H9 (cell line): ENCODE measurements at regions not wholly inside any gene's neighbourhood (a gene's known extent, or its start where the extent isn't known, plus 50 kb on each side); places are given as distances from the start of the nearest gene placed in this dataset.
A peak's percentile ranks its signal among the peaks of the same experiment; 100 is the strongest.

Experiments
- DNase-seq: peaks from one replicate; pipeline ENCODE4 v3.0.0-alpha.2; 2017
- H2AFZ ChIP-seq: one replicate; pipeline ENCODE4 v1.6.1; 2013; ENCODE audit warnings: mild to moderate bottlenecking, low read length, control low read depth, moderate library complexity
- H2AK5ac ChIP-seq: 2 replicates; pipeline ENCODE4 v1.6.1; 2013; ENCODE audit warnings: low read length, control low read depth, mixed read lengths; ENCODE audit not compliant: insufficient read length
- H2BK120ac ChIP-seq: one replicate; pipeline ENCODE4 v1.6.1; 2013; ENCODE audit warnings: low read depth, mild to moderate bottlenecking, low read length, control low read depth, inconsistent platforms; ENCODE audit not compliant: poor library complexity, severe bottlenecking
- H2BK12ac ChIP-seq: 2 replicates; pipeline ENCODE4 v1.6.1; 2013; ENCODE audit warnings: low read length, control low read depth, mixed read lengths, low read depth; ENCODE audit not compliant: insufficient read length
- H2BK15ac ChIP-seq: 2 replicates; pipeline ENCODE4 v1.6.1; 2013; ENCODE audit warnings: low read depth, low read length, control low read depth
- H2BK20ac ChIP-seq: one replicate; pipeline ENCODE4 v1.6.1; 2013; ENCODE audit warnings: low read depth, mild to moderate bottlenecking, low read length, control low read depth, inconsistent platforms; ENCODE audit not compliant: poor library complexity, severe bottlenecking
- H2BK5ac ChIP-seq: 2 replicates; pipeline ENCODE4 v1.6.1; 2013; ENCODE audit warnings: low read length, control low read depth, mixed read lengths; ENCODE audit not compliant: insufficient read length
- H3K14ac ChIP-seq: 2 replicates; pipeline ENCODE4 v1.6.1; 2013; ENCODE audit warnings: low read length, control low read depth; ENCODE audit not compliant: insufficient read depth
- H3K18ac ChIP-seq: 2 replicates; pipeline ENCODE4 v1.6.1; 2013; ENCODE audit warnings: low read depth, mild to moderate bottlenecking, mixed read lengths, low read length, control low read depth; ENCODE audit not compliant: insufficient read length
- H3K23ac ChIP-seq: 2 replicates; pipeline ENCODE4 v1.6.1; 2013; ENCODE audit warnings: low read length, control low read depth, mixed read lengths, low read depth; ENCODE audit not compliant: insufficient read length
- H3K23me2 ChIP-seq: 2 replicates; pipeline ENCODE4 v1.6.1; 2013; ENCODE audit warnings: low read depth, mild to moderate bottlenecking, mixed read lengths, low read length, control low read depth; ENCODE audit not compliant: insufficient read length, poor library complexity, severe bottlenecking
- H3K27ac ChIP-seq: 2 replicates; pipeline ENCODE4 v1.5.1; 2013; ENCODE audit warnings: low read length, control low read depth, mixed read lengths, low read depth; ENCODE audit not compliant: insufficient read length
- H3K27me3 ChIP-seq: 2 replicates; pipeline ENCODE4 v1.6.1; 2013; ENCODE audit warnings: low read length, control low read depth, inconsistent platforms; ENCODE audit not compliant: insufficient read depth
- H3K4ac ChIP-seq: 2 replicates; pipeline ENCODE4 v1.6.1; 2013; ENCODE audit warnings: low read depth, mild to moderate bottlenecking, control low read depth, inconsistent platforms, low read length, moderate library complexity
- H3K4me1 ChIP-seq: 2 replicates; pipeline ENCODE4 v1.6.1; 2013; ENCODE audit warnings: low read length, control low read depth, inconsistent platforms; ENCODE audit not compliant: insufficient read depth
- H3K4me2 ChIP-seq: 2 replicates; pipeline ENCODE4 v1.6.1; 2013; ENCODE audit warnings: low read length, control low read depth, mixed read lengths; ENCODE audit not compliant: insufficient read length, insufficient read depth
- H3K56ac ChIP-seq: 2 replicates; pipeline ENCODE4 v1.6.1; 2013; ENCODE audit warnings: low read depth, mild to moderate bottlenecking, mixed read lengths, low read length, control low read depth; ENCODE audit not compliant: insufficient read length
- H3K79me1 ChIP-seq: 2 replicates; pipeline ENCODE4 v1.6.1; 2013; ENCODE audit warnings: low read depth, mild to moderate bottlenecking, moderate library complexity, low read length, control low read depth, inconsistent platforms; ENCODE audit not compliant: insufficient read depth, poor library complexity, severe bottlenecking
- H3K79me2 ChIP-seq: 2 replicates; pipeline ENCODE4 v1.6.1; 2013; ENCODE audit warnings: low read length, control low read depth, inconsistent platforms; ENCODE audit not compliant: insufficient read depth
- H3K9ac ChIP-seq: 2 replicates; pipeline ENCODE4 v1.6.1; 2013; ENCODE audit warnings: low read length, control low read depth, mixed read lengths; ENCODE audit not compliant: insufficient read length; ENCODE audit errors: extremely low read depth
- H3K9me3 ChIP-seq: one replicate; pipeline ENCODE4 v1.6.1; 2013; ENCODE audit warnings: low read depth, low read length, inconsistent platforms; ENCODE audit not compliant: control insufficient read depth
- H3T11ph ChIP-seq: one replicate; pipeline ENCODE4 v1.6.1; 2013; ENCODE audit warnings: mild to moderate bottlenecking, low read length, control low read depth, inconsistent platforms
- H4K20me1 ChIP-seq: one replicate; pipeline ENCODE4 v1.6.1; 2013; ENCODE audit not compliant: control insufficient read depth, insufficient read length, insufficient read depth
- H4K5ac ChIP-seq: 2 replicates; pipeline ENCODE4 v1.6.1; 2013; ENCODE audit warnings: low read depth, mild to moderate bottlenecking, mixed read lengths, low read length, control low read depth; ENCODE audit not compliant: insufficient read length
- H4K8ac ChIP-seq: replicated peaks from 2 replicates; pipeline ENCODE4 v1.6.1; 2013; ENCODE audit warnings: low read length, control low read depth, mixed read lengths, low read depth; ENCODE audit not compliant: insufficient read length
- H4K91ac ChIP-seq: 2 replicates; pipeline ENCODE4 v1.6.1; 2013; ENCODE audit warnings: low read depth, mild to moderate bottlenecking, moderate library complexity, mixed read lengths, low read length, control low read depth; ENCODE audit not compliant: insufficient read length
- H3K27ac Mint-ChIP-seq, 3 experiments: 2 replicates in 2 of 3; 3 replicates in 1 of 3; pipeline ENCODE4 v1.8.0; 2020 to 2021; ENCODE audit warnings: mixed read lengths in 3 of 3, mild to moderate bottlenecking in 1 of 3, moderate library complexity in 1 of 3
- H3K27me3 Mint-ChIP-seq: 2 replicates; pipeline ENCODE4 v1.8.0; 2021; ENCODE audit warnings: low read depth, mild to moderate bottlenecking, moderate library complexity, mixed read lengths
- H3K36me3 Mint-ChIP-seq, 3 experiments: 2 replicates in 2 of 3; 3 replicates in 1 of 3; pipeline ENCODE4 v1.8.0; 2020 to 2021; ENCODE audit warnings: low read depth in 3 of 3, mixed read lengths in 3 of 3; ENCODE audit not compliant: insufficient read depth in 1 of 3
- H3K4me1 Mint-ChIP-seq, 2 experiments: 2 replicates each; pipeline ENCODE4 v1.8.0; 2020; ENCODE audit warnings: mixed read lengths in 2 of 2
- H3K4me3 Mint-ChIP-seq, 2 experiments: 2 replicates in 1 of 2; 3 replicates in 1 of 2; pipeline ENCODE4 v1.8.0; 2020 to 2021; ENCODE audit warnings: mild to moderate bottlenecking in 2 of 2, mixed read lengths in 2 of 2, moderate library complexity in 1 of 2
- H3K9me3 Mint-ChIP-seq, 2 experiments: 2 replicates in 1 of 2; 3 replicates in 1 of 2; pipeline ENCODE4 v1.8.0; 2020; ENCODE audit warnings: mild to moderate bottlenecking in 2 of 2, mixed read lengths in 2 of 2, moderate library complexity in 1 of 2
- WGBS: extraction: QIAGEN DNeasy Blood & Tissue Kit; methylation state at CpG from one replicate; pipeline ENCODE4 v1.1.7; 2013; ENCODE audit warnings: missing lambda C conversion rate, low lambda C conversion rate, mixed read lengths; ENCODE audit not compliant: insufficient read length; ENCODE audit errors: extremely low coverage; 5-methylcytosine and 5-hydroxymethylcytosine counted together
- TF ChIP-seq, protein P1 (sequence below): fragments of 200-600 bp; sonication (generic); conservative IDR thresholded peaks from 3 replicates; pipeline ENCODE4 v1.8.0; 2021; ENCODE audit warnings: antibody characterized with exemption, mild to moderate bottlenecking

DNA sequence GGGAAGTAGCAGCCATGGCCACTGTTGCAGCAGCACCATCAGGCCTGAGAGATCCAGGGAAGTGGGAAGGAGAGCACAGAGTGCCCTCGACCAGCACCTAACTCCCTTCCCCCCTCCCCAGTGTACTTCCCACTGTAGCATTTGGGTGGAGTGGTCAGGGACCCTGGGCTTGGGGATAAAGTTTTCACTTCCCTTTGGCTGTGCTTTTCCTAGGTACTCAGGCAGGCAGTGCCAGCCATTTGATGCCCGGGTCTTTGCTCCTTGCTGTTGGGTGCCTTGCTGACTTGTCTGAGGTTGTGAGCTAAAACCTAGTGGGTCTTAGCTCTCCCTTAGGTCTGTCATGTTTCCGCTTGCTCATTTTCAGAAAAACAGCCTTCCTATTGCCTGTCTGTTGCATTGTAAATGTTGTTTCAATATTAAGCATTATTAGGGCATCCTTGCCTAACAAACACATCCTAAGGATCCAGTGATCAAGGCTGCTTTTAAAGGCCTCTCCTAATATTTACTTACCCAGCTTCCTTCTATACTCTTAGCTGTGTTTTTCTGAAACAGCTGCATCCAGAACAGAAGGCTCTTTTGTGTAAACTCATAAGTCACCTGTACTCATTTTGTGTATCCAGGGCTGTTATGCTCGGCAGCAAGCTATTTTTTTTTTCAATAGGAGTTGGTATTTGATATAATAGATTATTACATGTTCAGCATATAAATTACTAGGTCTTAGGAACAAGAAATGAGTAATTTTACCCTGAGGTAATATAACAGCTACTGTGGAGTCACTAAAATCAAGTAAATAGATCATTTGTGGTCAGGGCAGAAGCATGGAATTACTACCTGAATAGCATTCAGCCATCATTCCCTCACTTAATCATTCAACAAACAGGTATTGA lies 418.6 kb upstream of the PROX1 start:
- WGBS, result no CpG with 5 or more reads among the region's 4 CpGs
- no peaks in the 10 kb centered on the region for H3K4me1 ChIP-seq
- no peak overlapping the region for H3T11ph ChIP-seq
- Mint-ChIP-seq H3K36me3 (peaks cover 1 to 22% (median 10%) of the 10 kb centered on the region in 3 experiments; a peak in 4 of 7 replicates), H3K27me3 (peaks cover 1% of the 10 kb centered on the region; the same call in 1 of the 2 replicates), H3K9me3 (peaks cover 20 to 21% of the 10 kb centered on the region in 2 experiments), H3K4me1 (peaks cover 0 to 3% of the 10 kb centered on the region in 2 experiments; a peak in 1 of 4 replicates), H3K4me3 (no peak overlapping the region), H3K27ac (no peak overlapping the region)
- H4K91ac ChIP-seq, result no peak overlapping the region
- no peak overlapping the region for H3K4me2 ChIP-seq
- no peak overlapping the region for H3K23ac ChIP-seq
- no peak overlapping the region for H3K18ac ChIP-seq
- H3K9ac ChIP-seq, result no peak overlapping the region
- no peak overlapping the region for H2BK120ac ChIP-seq
- H3K56ac ChIP-seq, result no peak overlapping the region
- H2BK5ac ChIP-seq, result no peak overlapping the region
- no peaks in the 10 kb centered on the region for H3K79me1 ChIP-seq
- H2AK5ac ChIP-seq, result no peak overlapping the region
- no peak overlapping the region for H2BK20ac ChIP-seq
- H3K27ac ChIP-seq, result no peak overlapping the region
- no peak overlapping the region for H2BK12ac ChIP-seq
- no peak overlapping the region for H2BK15ac ChIP-seq
- peak overlapping the region; percentile 41; the same call in 1 of the 2 replicates for H3K14ac ChIP-seq
- no peaks in the 10 kb centered on the region for H4K20me1 ChIP-seq
- no peaks in the 10 kb centered on the region for H3K79me2 ChIP-seq
- no peak for DNase-seq
- H3K27me3 ChIP-seq, result no peaks in the 10 kb centered on the region; the same call in 1 of the 2 replicates
- H4K8ac ChIP-seq, result no peak overlapping the region
- no peak overlapping the region for H3K4ac ChIP-seq
- no peak overlapping the region for H2AFZ ChIP-seq
- H4K5ac ChIP-seq, result no peak overlapping the region
- no peaks in the 10 kb centered on the region for H3K23me2 ChIP-seq
- no peaks in the 10 kb centered on the region for H3K9me3 ChIP-seq
- TF ChIP-seq, protein P1, sequence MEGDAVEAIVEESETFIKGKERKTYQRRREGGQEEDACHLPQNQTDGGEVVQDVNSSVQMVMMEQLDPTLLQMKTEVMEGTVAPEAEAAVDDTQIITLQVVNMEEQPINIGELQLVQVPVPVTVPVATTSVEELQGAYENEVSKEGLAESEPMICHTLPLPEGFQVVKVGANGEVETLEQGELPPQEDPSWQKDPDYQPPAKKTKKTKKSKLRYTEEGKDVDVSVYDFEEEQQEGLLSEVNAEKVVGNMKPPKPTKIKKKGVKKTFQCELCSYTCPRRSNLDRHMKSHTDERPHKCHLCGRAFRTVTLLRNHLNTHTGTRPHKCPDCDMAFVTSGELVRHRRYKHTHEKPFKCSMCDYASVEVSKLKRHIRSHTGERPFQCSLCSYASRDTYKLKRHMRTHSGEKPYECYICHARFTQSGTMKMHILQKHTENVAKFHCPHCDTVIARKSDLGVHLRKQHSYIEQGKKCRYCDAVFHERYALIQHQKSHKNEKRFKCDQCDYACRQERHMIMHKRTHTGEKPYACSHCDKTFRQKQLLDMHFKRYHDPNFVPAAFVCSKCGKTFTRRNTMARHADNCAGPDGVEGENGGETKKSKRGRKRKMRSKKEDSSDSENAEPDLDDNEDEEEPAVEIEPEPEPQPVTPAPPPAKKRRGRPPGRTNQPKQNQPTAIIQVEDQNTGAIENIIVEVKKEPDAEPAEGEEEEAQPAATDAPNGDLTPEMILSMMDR, result no peak
